ENCODE measurements at regions not wholly inside any gene's neighbourhood (a gene's known extent, or its start where the extent isn't known, plus 50 kb on each side); places are given as distances from the start of the nearest gene placed in this dataset.

DNA sequence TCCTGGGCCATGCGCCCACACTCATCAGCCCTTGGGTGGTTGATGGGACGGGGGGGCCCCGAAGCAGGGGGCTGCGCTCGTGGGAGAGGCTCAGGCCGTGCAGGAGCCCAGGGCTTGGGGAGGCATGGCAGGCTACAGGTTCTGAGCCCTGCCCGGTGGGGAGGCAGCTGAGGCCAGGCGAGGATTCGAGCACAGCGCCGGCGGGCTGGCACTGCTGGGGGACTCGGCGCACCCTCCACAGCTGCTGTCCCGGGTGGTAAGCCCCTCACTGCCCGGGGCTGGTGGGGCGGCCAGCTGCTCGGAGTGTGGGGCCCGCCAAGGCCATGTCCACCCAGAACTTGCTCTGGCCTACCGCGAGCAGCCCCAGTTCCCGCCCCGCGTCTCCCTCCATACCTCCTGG, 295.8 kb upstream of the SEL1L start:
- no peak for DNase-seq (ENCODE audit: extremely low read depth, low read depth, low spot score)

DNA sequence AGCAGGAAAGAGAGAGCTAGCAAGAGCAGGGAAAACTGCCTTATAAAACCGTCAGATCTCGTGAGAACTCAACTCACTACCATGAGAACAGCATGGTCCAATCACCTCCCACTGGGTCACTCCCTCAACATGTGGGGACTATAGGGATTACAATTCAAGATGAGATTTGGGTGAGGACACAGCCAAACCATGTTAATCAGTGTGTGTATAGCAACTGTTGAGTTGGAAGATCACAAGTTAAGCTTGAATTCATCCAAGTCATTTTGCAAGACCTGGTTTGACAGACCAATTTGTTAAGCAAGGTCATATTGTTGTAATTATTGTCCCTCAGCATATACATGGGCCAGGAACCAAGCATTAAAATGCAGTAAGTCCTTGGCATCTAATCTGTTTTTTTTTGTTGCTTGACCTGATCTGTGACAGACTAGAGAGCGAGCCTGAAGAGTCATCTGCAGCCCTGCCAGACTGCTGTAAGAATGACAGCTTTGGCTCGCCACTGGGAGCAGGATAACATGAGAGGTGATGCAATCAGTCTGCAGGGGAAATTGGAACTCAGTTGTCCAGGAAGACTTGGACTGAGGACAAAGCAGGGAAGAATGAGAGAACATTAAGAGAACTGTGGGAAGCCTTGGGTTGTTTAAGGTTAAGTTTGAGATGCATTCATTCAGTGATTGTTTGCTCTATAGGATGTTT, 297.6 kb upstream of the SEL1L start:
- no peak for DNase-seq (ENCODE audit: extremely low read depth, low read depth, low spot score)

DNA sequence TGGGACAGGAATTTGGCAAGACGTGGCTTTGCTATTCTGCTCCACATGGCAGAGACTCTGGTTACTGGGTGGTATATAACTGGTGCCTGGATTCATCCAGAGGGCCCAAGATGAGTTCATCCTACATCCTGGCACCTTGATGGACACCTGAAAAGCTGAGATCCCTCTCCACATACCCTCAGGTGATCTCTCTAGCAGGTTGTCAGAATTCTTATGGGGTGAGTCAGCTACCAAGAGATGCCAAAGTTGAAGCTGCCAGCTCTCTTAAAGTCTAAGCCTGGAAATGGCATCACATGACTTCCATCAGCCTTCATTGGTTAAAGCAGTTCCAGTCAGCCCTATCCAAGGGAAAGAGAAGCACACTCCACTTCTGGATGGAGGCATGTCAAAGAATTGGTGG, 300.7 kb upstream of the SEL1L start:
- no peak for DNase-seq (ENCODE audit: extremely low read depth, low read depth, low spot score)

DNA sequence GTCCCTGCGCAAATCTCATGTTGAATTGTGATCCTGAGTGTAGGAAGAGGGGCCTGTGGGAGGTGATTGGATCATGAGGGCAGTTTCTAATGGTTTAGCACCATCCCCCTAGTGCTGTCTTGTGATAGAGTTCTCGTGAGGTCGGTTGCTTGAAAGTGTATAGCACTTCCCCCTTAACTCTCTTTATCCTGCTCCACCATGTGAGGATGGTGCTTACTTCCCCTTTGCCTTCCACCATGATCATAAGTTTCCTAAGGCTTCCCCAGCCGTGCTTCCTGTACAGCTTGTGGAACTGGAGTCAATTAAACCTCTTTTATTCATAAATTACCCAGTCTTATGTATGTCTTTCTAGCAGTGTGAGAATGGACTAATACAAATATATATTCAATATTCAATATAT, 303.7 kb upstream of the SEL1L start:
- DNase-seq (ENCODE audit: extremely low read depth, low read depth, low spot score), result no peak

DNA sequence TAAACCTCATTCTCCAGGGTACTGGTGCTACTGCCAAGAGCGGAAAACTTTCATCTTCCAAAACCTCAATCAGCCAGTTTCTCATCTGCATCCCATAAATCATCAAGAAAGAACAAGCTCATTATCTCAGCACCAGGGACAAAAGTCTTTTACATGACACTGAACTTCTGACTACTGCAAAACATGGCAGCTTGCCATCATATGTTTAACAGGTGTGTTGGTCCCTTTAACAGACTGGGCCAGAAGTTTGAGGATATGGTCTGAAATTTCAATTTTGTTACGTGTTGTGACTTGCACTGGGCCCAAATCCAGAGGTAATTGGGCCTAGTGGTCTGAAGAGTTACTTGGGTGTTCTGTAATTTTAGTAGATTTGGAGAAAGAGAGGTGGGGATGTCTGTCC, 305.4 kb upstream of the SEL1L start:
- DNase-seq (ENCODE audit: extremely low read depth, low read depth, low spot score), result no peak

DNA sequence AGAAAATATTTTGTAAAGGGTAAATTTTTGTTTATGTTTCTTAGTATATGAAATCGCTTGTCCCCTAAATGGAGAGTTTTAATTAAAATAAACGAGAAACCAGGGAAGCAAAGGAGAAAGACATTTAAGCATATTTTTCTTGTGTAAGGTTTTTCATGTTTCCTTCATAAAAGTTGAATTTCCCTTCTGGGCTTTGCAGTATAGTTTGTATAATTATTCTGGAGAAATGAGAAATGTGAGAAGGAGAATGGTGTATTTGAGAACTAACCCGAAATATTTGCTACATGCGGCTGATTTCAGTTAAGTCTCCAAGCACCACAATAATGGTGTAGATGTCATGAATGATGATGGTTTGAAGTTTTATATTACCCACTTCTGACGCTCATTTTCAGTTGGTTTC, 307.7 kb upstream of the SEL1L start:
- no peak for DNase-seq (ENCODE audit: extremely low read depth, low read depth, low spot score)

DNA sequence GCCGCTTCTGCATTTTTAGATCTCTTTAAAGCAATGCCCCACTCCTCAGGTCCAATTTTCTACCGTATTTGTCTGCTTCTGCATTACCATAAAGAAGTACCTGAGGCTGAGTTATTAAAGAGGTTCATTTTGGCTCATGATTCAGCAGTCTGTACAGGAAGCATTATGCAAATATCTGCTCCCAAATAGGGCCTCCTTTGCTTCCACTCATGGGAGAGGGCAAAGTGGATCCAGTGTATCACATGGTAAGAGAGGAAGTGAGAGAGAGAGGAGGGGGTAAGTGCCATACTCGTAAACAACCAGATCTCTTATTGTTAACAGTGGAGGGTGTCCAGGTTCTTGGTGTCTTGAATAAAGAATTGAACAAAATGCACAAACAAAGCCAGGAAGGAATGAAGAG, 316.1 kb upstream of the SEL1L start:
- no peak for DNase-seq (ENCODE audit: extremely low read depth, low read depth, low spot score)

DNA sequence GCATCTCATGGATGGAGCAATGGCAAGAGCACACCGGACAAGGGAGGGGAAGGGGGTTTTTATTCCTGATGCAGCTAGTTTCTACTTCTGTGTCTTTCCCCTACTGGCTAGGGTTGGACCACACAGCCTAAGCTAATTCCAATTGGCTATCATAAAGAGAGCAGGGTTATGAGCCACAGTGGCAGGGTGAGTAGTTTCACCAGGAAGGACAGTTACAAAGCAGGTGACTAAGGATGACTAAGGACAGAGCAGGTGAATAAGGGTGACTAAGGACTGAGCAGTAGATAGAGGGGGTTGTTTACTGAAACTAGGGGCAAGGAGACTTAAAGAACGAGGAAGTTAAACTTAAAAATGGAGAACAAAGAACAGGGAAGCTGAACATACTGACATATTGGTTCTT, 321.4 kb upstream of the SEL1L start:
- DNase-seq (ENCODE audit: extremely low read depth, low read depth, low spot score), result no peak

DNA sequence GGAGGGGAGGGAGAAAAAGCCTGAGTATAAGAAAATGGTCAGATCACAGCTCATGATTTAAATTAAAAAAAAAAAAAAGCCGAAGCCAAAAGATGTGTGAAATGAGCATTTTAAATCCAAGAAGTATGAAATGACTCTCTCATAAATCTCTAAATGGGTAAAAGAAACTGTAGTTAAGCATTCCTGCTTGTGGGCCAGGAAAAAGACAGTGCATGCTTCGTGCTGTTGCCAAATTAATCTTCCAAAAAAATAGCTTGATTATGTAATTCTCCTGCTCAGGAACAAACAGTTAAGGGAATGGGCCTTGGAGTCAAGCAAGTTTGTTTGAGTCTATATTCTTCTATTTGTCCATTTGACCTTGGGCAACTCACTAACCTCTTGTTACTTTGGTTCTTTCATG, 325.4 kb upstream of the SEL1L start:
- DNase-seq (ENCODE audit: extremely low read depth, low read depth, low spot score), result no peak

DNA sequence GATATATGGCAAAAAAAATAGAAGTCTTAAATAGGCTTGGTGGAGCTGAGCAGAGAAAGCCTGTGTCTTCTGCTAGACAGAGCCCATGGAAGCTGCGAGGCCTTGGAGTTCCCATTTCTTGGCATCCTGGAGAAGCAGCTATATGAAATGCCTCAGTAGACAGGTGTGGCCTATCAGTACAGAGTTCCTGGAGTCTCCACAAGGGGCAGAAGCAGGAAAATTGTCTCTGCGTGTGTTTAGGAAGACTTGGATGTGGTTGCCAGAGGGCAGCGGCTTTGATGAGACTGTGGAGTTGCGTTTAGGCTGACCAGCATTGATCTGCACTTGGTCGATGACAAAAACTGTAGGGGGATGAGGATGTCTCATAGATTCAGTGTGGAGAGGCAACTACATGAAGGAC, 334.5 kb upstream of the SEL1L start:
- no peak for DNase-seq (ENCODE audit: extremely low read depth, low read depth, low spot score)

DNA sequence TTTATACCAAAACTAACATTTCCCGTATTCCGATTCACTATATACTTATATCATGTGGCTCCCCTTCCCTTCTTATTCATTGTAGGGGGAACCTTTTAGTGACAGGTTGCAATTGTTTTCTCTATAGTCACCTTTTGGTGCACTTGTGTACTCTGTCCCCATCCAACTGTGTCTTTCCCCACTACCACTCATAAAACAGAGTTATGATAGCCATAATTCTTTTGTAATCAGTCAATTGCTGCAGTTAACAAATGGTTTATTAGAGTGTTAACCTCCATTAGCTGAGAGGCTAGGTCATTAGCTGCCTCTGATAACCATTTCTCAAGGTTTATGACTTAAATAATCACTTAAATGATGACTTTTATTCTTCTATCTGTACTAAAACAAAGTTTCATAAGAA, 338.1 kb upstream of the SEL1L start:
- DNase-seq (ENCODE audit: extremely low read depth, low read depth, low spot score), result no peak

DNA sequence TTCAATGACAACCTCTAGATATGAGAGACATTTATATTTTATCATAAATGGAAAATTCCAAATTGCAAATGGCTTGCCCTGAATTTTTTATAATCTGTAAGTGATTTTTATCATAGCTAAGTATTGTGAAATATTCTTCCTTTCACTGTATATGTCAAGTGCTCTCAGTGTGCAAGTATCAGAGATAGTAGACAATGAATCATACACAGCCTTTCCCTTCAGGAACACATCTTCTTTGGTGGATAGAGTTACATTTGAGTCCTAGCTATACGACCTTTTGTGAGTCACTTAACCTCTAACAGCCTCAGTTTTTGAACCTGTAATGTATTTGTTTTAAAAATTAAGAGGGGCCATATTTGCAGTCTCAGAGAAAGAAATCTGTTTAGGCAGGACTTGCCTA, 350.7 kb upstream of the SEL1L start:
- no peak for DNase-seq (ENCODE audit: extremely low read depth, low read depth, low spot score)

DNA sequence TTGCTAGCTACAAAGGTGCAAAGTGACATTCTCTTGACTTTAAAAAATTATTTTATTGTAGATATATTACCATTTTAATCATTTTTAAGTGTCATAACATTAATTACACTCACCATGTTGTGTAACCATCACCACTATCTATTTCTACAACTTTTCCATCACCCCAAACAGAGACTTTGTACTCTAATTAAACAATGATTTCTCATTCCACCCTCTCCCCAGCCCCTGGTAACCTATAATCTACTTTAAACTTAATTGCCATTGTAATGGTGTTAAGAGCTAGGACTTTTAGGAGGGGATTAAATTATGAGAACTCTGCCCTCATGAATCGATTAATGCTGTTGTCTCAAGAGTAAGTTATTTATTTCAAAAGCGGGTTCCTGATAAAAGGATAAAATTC, 352.9 kb upstream of the SEL1L start:
- DNase-seq (ENCODE audit: extremely low read depth, low read depth, low spot score), result no peak

DNA sequence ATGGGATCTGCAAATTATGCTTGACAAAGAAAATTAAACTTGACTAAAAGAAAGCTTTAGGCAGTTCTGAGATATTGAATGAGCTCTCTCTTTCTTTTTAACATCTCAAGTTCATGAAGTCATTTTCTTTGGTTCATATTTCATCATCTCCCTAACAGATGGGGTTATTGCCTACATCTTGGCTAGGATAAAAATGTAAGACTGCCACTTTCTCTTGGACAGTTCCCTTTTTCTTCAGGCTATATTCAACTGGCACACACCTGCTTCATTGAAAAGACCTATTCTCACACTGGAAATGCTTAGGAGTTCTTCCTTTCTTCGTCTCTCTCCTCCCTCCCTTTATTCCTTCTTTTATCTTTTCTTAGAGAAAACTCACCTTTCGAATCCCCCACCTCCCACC, 355.9 kb upstream of the SEL1L start:
- no peak for DNase-seq (ENCODE audit: extremely low read depth, low read depth, low spot score)

DNA sequence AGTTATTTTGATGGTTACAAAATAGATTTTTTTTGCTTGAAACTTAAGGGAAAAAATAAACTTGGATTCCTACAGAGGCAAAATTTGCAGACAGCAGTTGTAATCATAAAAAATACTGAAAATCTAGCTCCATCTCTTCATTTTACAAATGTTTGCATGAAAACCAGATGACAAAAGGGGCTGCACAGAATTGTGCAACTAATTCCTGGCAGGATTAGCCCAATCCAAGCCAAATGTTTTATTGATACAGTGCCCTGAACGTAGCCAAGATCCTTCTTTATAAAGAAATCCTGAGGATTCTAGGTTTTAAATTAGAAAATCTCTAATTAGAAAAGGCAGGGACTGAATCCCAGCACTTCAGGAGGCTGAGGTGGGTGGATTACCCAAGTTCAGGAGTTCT, 356.4 kb upstream of the SEL1L start:
- no peak for DNase-seq (ENCODE audit: extremely low read depth, low read depth, low spot score)

DNA sequence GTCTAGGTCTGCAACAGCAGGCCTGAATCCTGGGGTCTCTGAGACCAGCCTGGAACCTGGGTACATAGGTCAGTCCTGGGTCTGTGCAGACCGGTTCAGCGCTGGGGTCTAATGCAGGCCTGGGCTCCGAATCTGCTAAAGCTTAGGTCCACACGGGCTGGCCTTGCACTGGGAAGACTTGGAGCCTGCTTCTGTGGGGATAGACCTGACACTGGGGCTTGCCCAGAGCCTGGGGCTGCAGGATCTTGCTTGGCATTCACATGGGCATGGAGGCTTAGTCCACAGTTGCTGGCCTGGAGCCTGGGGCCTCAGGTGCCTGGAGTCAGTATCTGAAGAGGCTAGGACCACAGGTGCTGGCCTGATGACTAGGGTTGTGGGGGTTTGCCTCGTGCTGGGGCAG, 369.8 kb upstream of the SEL1L start:
- DNase-seq (ENCODE audit: extremely low read depth, low read depth, low spot score), result no peak

DNA sequence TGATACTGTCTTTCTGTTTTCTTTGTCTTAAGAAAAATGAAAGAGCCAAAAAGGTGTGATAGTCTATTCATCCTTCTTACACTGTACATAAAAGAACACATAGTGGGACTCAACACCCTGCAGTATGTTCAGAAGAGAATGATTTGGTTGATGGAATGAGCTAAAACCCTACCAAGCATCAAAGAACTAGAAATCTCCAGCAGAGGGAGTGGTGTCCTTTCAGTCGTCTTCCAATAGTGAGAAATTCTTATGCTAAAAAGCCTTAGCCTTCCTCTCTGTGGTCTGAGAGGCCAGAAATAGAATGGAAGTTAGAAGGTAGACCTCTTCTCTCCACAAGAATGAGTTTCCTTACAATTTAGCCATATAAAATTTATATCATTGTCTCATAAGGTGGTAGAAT, 393.4 kb upstream of the SEL1L start:
- no peak for DNase-seq (ENCODE audit: extremely low read depth, low read depth, low spot score)

DNA sequence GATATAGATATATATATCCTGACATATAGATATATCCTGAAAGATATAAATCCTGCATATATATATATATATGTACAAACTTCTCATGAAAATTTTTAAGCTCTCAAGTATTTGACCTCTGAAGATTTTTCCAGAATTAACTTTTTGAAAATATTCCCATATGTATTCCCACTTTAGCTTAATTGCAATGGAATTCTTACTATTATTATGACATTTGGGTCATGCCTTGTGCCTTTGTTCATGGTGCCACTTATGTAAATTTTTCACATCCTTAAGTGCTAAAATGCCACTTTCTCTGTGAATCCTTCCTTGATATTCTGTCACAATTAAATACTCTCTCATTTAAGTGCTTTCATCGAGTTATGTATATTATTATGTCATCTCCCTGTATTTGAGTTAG, 398.2 kb upstream of the SEL1L start:
- DNase-seq (ENCODE audit: extremely low read depth, low read depth, low spot score), result no peak

DNA sequence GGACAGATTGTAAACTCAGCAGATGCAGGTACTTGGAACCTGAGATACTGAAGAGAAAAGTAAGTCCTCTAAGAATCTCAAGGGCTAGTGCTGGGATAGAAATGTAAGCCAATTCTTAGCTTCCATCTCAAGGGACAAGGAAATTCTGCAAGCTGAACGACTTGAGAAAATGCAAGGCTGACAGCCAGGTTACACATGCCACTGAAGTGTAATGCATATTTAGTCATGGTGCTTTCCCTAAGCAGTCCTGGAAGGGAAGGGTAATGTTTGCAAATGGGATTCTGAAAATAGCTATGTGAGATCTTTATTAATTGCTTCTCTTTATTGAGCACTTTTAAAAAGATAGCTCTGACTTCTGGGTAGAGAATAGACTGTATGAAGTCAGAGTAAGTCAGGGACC, 402.7 kb upstream of the SEL1L start:
- DNase-seq (ENCODE audit: extremely low read depth, low read depth, low spot score), result no peak

DNA sequence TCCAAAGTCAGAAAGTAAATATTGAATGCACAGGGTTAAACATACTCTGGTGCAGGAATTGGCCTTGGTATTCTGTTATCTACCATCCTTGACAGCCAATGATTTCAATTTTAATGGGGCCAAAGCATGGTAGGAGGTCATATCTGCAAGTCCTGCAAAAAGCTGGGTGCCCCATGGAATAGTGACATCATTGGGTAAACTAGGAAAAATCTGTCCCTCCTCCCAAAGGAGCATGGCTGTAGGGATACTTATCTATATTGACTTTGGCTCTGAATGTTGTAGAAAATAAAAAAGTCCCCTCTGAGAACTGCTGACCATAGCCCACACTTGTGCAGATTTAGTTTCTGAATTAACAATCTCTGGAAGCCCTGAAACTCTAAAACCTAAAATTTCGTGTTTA, 403.2 kb upstream of the SEL1L start:
- no peak for DNase-seq (ENCODE audit: extremely low read depth, low read depth, low spot score)

DNA sequence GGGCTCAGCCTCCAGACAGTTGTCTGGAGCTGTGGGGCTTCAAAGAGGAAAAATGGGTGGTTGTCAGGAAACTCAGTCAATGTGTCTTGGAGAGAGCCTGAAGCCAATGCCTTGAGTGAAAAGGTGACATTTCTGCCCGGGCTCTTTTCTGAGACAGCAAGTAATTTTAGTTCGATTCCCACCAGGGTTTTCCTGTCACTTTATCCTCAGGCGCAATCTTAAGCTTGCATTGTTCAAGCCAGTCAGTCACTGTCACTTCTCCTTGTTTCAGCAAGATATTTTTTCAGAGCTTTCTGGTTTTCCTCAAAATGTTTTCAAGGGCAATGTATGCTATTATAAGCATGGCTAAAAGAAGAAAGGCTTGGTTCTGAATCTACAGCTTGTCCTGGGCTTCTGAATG, 404.7 kb upstream of the SEL1L start:
- no peak for DNase-seq (ENCODE audit: extremely low read depth, low read depth, low spot score)

DNA sequence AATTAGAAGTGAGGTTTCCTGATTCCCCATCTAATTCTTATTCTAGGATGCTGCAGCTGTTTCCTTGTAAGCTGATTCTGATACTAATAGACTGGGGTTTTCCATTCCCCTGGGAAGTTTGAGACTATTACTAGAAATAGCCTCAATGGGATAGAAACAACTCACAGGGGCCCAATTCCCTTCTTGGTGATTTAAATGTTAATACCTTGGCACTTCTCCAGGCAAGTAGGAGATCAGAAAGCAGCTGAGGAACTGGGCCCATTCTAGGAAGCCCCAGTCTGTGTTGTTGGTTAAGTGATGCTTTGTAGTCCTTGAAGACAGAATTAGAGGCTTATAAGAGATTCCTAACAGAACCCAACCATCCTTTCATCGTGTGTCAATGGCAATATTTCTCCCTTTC, 407.0 kb upstream of the SEL1L start:
- DNase-seq (ENCODE audit: extremely low read depth, low read depth, low spot score), result no peak

DNA sequence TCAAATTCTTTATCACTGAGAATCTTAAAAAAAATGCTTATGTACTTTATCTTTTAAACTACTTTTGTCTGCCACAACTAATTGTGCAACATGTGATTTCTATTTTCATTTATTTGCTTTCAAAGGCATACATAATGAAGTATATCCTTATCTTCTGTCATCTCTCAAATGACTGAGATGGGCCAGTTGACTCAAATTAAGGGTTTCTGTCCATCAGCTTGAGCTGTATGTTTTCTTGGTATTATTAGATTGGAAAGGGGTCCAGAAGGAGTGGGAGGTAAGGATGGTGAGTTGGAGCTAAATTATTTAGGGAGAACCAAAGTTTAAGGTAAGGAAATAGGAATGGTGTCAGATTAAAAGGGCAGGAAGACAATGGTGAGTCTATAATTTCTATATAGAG, 408.4 kb upstream of the SEL1L start:
- DNase-seq (ENCODE audit: extremely low read depth, low read depth, low spot score), result no peak

DNA sequence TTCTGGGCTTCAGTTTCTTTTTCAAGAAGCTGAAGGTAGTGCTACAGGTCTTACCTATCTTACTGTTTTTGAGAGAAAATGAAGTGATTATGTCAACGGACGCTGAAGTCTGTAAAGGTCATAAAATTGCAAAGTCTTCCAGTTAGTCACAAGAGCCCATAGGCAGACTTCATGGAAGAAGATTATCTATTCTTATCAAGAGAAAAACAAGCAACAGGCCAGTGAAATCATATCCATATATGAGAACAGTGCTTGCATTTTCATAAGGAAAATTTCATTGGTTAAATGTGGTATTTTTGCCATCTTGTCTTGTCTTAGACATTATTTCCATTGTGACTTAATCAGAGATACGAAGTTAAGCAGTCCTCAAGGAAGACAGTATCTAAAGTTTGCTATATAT, 412.7 kb upstream of the SEL1L start:
- no peak for DNase-seq (ENCODE audit: extremely low read depth, low read depth, low spot score)

Measured in glomerular endothelial cell (primary cell).